ENCODE measurements at regions not wholly inside any gene's neighbourhood (a gene's known extent, or its start where the extent isn't known, plus 50 kb on each side); places are given as distances from the start of the nearest gene placed in this dataset.

- DNase-seq = no peak
Observed at GRCh38 chr4:14752341-14753046, 249.8 kb upstream of the CPEB2 start.

DNA sequence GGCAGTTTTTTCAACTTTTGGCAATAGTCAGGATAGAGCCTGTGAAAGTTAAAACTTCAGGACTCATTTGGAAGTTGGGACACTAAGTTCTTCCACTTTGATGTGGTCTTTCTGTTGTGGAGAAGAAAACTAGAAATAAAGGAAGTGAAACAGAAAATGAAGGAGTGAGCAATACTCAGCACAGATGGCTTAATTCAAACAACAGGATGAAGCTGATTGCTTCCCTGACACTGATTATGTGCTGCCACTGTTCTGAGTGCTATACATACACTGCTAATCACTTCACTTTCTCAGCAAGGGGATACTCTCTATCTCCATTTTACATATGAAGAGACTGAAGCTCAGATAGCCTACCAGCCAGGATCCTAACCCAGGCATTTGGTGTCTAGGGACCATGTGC is 235.1 kb upstream of the CPEB2 start:
- no peak for DNase-seq

- DNase-seq = no peak
Observed at GRCh38 chr4:14768449-14768848, 233.8 kb upstream of the CPEB2 start.

DNA sequence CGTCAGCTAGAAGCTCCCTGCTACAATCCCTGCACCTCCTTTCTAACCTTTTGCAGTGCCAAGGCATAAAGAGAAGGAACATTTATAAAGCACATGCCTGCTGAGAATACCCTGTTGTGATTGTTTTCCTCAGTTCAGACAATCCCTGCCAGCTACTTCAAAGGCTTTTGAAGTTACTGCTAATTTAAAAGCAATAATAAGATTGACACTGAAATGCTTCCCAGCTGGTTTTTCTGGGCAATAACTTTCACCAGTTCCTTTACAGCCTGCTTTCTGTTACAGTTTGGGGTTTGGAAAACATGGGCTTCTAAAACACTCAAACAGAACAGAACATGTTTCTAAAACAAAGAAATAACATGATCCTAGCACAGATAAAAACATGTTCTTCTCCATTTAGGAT is 232.3 kb upstream of the CPEB2 start:
- DNase-seq = no peak

GRCh38 chr4:14771094-14771493 is 231.2 kb upstream of the CPEB2 start:
- no peak for DNase-seq

DNA sequence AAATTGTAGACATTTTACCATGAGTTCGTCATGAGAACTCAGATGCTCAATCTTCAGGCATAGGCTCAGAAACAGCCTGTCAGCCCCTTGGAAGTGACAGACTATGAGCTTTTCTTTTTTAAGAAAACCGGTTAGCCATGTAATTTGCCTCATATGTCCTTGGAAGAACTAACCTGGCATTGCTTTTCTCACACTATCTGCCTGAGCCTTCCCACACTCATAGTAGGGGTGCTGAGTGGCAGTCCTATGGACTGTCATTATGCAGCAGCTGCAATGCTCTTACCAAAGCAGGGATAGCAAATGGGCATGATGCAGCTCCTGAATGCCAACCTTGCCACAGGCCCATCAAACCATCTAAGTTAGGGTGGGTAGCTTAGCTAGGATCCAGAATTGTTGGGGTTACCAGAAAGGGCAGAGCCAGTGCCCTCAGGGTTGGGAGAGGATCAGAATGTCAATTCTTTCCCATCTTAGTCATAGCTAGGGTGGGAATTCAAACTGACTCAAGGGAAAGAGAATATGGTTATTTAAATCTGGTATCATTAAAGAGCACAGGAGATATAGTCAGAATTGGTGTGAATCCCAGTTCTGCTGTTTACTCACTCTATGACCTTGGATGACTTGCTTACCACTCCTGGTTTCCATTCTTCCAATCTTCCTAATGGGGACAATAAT is 230.6 kb upstream of the CPEB2 start:
- DNase-seq = no peak

GRCh38 chr4:14772388-14772787 is 229.9 kb upstream of the CPEB2 start:
- DNase-seq = no peak

DNA sequence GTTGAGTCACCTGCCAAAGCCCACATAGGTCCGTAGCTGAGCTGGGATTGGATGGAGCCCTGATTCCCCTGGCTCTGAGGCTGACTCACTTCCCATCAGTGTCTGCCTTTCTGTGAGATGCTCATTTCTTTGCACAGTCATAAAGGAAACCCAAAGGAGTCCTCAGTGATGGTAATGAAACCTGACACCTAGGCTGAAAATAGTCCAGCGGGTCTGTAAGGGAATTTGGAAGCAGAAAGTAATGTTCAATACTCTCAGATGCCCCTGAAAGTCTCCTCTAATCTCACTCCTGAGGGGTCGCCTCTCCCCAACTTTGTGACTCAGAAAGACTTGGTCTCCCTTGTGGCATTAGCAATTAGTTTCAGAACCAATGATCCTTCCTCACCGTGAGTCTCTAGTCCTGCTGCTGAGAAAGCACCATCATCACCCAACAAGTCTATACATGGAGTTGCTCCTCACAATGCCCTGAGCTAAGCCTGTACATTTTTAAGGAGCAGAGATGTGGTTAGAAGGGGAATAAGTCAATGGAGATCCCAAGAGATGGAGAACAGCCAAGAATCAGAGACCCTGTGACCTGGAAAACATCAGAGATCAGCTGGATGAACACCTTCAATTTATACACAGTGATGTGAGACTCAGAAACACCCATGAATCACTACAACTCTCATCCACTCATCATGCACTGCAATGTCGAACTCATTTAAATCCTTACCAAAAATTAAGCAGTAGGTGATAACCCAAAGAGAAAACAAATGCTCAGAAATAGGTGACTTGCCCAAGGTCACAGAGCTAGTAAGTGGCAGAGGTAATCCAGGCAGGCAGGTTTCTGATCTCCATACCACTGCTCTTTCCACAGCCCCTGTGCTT is 219.0 kb upstream of the CPEB2 start:
- no peak for DNase-seq

GRCh38 chr4:14787221-14787620 is 215.1 kb upstream of the CPEB2 start:
- DNase-seq = no peak

GRCh38 chr4:14787894-14788293 is 214.4 kb upstream of the CPEB2 start:
- no peak for DNase-seq

- no peak for DNase-seq
Observed at GRCh38 chr4:14790494-14790893, 211.8 kb upstream of the CPEB2 start.

DNA sequence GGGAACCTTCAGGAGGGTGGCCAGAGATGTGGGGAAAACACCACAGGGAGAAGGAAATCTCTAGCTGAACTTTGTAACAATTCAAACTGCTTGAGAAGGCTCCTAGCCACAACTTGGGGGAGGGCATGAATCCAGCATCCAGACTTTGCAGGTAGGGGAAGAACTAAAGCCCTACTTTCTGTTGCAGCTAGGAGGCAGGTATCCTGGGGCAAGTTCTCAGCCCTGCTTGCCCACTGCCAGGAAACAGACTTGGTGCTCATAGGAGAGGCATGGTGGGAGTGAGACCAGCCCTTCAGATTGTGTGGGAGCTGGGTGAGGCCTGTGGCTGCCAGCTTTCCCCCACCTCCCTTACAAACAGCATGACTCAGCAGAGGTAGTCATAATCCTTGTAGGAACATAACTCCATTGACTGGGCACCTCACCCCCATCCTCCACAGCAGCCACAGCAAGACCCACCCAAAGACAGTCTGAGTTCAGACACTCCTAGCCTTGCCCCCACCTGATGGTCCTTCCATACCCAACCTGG is 209.5 kb upstream of the CPEB2 start:
- no peak for DNase-seq

DNA sequence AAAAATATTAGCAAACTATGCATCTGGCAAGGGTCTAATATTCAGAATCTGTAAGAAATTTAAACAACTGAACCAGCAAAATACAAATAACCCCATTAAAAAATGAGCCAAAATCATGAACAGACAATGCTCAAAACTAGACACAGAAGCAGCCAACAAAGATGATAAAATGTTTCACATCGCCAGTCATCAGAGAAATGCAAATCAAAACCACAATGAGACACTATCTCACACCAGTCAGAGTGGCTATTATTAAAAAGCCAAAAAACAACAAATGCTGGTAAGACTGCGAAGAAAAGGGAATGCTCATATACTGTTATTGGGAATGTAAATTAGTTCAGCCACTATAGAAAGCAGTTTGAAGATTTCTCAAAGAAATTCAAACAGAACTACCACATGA is 201.3 kb upstream of the CPEB2 start:
- no peak for DNase-seq

DNA sequence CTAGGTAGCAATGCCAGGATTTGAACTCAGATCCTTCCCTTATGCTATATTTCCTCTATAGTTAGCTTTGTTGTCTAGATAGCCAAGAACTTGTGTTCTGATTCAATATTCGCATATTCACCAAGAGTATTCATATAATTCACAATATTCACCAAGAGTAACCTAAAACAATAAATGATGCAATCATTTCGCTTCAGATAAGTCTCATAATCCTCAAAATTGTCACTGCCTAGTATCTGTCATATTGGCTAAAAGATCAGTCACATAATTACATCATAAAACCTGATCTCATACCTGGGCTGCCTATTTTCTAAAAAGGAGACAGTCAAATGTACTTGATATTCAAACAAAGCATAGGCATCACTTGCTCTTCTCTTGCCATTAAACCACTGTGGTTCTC is 199.7 kb upstream of the CPEB2 start:
- DNase-seq = no peak

DNA sequence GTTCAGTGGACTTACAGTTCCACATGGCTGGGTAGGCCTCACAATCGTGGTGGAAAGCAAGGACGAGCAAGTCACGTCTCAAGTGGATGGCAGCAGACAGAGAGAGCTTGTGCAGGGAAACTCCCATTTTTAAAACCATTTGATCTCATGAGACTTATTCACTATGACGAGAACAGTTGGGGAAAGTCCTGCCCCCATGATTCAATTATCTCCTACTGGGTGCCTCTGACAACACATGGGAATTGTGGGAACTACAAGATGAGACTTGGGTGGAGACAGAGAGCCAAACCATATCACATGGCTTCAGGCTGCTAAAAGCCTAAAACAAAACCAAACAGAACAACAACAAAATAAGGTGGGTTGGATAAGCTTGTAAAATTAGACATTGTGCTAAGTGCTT is 194.4 kb upstream of the CPEB2 start:
- DNase-seq = no peak

GRCh38 chr4:14809203-14809602 is 193.1 kb upstream of the CPEB2 start:
- DNase-seq = no peak

- DNase-seq = no peak
Observed at GRCh38 chr4:14810121-14810520, 192.2 kb upstream of the CPEB2 start.

GRCh38 chr4:14810568-14810967 is 191.7 kb upstream of the CPEB2 start:
- no peak for DNase-seq

GRCh38 chr4:14812101-14812500 is 190.2 kb upstream of the CPEB2 start:
- DNase-seq = no peak

- DNase-seq = no peak
Observed at GRCh38 chr4:14816623-14817261, 185.5 kb upstream of the CPEB2 start.

GRCh38 chr4:14824189-14824588 is 178.1 kb upstream of the CPEB2 start:
- no peak for DNase-seq

DNA sequence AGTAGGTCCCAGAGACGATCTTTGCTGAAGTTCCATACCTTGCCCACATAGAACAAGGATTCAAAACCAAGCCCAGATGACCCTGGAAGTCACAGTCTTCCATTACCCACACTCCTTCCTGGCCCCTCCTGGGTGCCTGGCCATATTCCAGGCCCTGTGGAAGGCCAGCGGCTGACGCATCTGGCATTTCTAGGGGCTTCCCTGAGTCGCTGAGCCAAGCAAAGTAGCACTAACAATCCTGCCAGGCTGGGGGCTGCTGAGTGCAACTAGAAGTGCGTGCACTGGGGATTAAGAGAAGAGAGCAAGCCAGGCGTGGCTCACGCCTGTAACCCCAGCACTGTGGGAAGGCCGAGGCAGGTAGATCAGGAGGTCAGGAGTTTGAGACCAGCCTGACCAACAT is 175.2 kb upstream of the CPEB2 start:
- no peak for DNase-seq

DNA sequence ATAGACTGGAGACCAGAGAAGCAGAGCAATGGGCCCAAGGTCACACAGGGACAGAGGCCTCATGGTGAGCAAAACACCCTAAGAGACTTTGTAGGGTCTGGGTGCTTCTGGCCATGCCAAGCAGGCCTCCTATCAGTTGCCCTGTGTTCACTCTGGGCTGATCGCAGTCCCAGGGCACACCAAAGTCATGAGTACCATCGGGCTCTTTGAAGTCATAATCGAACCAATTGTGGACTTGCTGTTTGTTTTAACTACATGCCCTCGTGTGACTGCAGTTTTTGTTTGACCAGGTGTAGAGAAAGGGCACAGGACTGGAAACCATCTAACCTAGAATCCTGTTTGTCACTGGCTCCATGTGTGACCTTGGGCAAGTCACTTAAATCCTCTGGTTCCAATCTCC is 172.5 kb upstream of the CPEB2 start:
- DNase-seq = no peak
